NB4 (cell line): ENCODE measurements at regions not wholly inside any gene's neighbourhood (a gene's known extent, or its start where the extent isn't known, plus 50 kb on each side); places are given as distances from the start of the nearest gene placed in this dataset.

Experiments
- POLR2A ChIP-seq: IDR thresholded peaks from 2 replicates; pipeline ENCODE4 v1.6.1; 2011; ENCODE audit warnings: mild to moderate bottlenecking; ENCODE audit not compliant: insufficient read length; ENCODE audit errors: extremely low read depth
- TF ChIP-seq, protein P1 (sequence below): IDR thresholded peaks from one replicate; pipeline ENCODE4 v1.5.1; 2012; ENCODE audit warnings: low read depth, low read length

DNA sequence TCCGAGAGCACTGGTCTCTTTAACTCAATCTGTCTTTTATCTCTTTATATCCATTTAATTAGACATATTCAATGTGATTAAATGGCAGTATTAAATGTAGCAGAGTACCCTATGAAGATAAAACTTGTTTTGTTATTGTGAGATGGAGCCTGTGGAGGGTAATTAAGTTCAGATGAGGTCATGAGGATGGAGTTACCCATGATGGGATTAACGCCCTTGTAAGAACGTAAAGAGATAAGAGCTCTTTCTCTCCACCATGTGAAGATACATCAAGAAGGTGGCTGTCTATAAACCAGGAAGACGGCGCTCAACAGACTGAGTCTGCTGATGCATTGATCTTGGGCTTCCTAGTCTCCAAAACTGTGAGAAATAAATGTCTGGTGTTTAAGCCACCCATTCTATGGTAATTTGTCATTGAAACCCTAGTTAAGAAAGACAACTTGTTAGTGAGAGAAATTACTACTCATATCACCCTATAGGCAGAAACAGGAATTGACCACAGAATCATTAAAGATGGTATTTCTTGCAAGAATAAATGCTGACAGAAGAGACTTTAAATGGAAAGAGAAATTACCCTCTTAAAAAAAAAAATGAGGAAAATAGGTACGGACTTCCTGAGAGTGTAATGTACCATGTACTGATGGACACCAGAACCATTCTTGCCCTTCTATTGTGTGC is 738.7 kb upstream of the CHAC2 start:
- TF ChIP-seq, protein P1, sequence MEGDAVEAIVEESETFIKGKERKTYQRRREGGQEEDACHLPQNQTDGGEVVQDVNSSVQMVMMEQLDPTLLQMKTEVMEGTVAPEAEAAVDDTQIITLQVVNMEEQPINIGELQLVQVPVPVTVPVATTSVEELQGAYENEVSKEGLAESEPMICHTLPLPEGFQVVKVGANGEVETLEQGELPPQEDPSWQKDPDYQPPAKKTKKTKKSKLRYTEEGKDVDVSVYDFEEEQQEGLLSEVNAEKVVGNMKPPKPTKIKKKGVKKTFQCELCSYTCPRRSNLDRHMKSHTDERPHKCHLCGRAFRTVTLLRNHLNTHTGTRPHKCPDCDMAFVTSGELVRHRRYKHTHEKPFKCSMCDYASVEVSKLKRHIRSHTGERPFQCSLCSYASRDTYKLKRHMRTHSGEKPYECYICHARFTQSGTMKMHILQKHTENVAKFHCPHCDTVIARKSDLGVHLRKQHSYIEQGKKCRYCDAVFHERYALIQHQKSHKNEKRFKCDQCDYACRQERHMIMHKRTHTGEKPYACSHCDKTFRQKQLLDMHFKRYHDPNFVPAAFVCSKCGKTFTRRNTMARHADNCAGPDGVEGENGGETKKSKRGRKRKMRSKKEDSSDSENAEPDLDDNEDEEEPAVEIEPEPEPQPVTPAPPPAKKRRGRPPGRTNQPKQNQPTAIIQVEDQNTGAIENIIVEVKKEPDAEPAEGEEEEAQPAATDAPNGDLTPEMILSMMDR = no peak
- TF ChIP-seq POLR2A = no peak
